Mucosa of rectum (tissue), 2 donors: ENCODE measurements at regions not wholly inside any gene's neighbourhood (a gene's known extent, or its start where the extent isn't known, plus 50 kb on each side); places are given as distances from the start of the nearest gene placed in this dataset.

Experiments
- H3K27ac ChIP-seq, 2 donors: one replicate each; pipeline ENCODE4 v1.7.0; 2013; ENCODE audit warnings: inconsistent platforms in 2 of 2, low read depth in 2 of 2, low read length in 2 of 2
- H3K27me3 ChIP-seq, 2 donors: one replicate each; pipeline ENCODE4 v1.7.0; 2013; ENCODE audit warnings: low read length in 2 of 2; ENCODE audit not compliant: control insufficient read depth in 2 of 2, insufficient read depth in 2 of 2
- H3K36me3 ChIP-seq, 2 donors: one replicate each; pipeline ENCODE4 v1.7.0; 2013; ENCODE audit warnings: low read length in 2 of 2; ENCODE audit not compliant: control insufficient read depth in 2 of 2, insufficient read depth in 2 of 2
- H3K4me1 ChIP-seq, 2 donors: one replicate each; pipeline ENCODE4 v1.7.0; 2013; ENCODE audit warnings: low read length in 2 of 2, mild to moderate bottlenecking in 1 of 2; ENCODE audit not compliant: control insufficient read depth in 2 of 2, insufficient read depth in 2 of 2
- H3K4me3 ChIP-seq, 2 donors: one replicate each; pipeline ENCODE4 v1.7.0; 2013; ENCODE audit warnings: low read length in 2 of 2
- H3K9ac ChIP-seq, 2 donors: one replicate each; pipeline ENCODE4 v1.7.0; 2013; ENCODE audit warnings: low read length in 2 of 2, low read depth in 1 of 2, mild to moderate bottlenecking in 1 of 2
- H3K9me3 ChIP-seq, 2 donors: one replicate each; pipeline ENCODE4 v1.7.0; 2013; ENCODE audit warnings: low read length in 2 of 2; ENCODE audit not compliant: control insufficient read depth in 2 of 2
- donor health status: healthy.
- donor health status: Normal muscosa, but diverticular disease.

GRCh38 chr6:126696921-126697693, 357.2 kb downstream of the CENPW start:
- no peak overlapping the region for H3K9ac ChIP-seq

GRCh38 chr6:126698732-126699240, 358.9 kb downstream of the CENPW start:
- H3K27ac ChIP-seq = no peak overlapping the region
- H3K9ac ChIP-seq = no peak overlapping the region
- no peak overlapping the region for H3K4me3 ChIP-seq
- H3K9me3 ChIP-seq = no peaks in the 10 kb centered on the region
- no peaks in the 10 kb centered on the region for H3K27me3 ChIP-seq
- no peaks in the 10 kb centered on the region for H3K36me3 ChIP-seq
- H3K4me1 ChIP-seq = no peaks in the 10 kb centered on the region

More at GRCh38 chr6:126696921-126697693, 357.2 kb downstream of the CENPW start:
- H3K4me1 ChIP-seq = no peaks in the 10 kb centered on the region
- H3K27ac ChIP-seq = no peak overlapping the region
- no peaks in the 10 kb centered on the region for H3K27me3 ChIP-seq
- no peaks in the 10 kb centered on the region for H3K36me3 ChIP-seq
- no peak overlapping the region for H3K4me3 ChIP-seq
- H3K9me3 ChIP-seq = no peaks in the 10 kb centered on the region

- Histone ChIP-seq H3K36me3 (no peaks in the 10 kb centered on the region), H3K27ac (no peak overlapping the region), H3K9ac (no peak overlapping the region), H3K9me3 (no peaks in the 10 kb centered on the region), H3K4me1 (no peaks in the 10 kb centered on the region), H3K27me3 (no peaks in the 10 kb centered on the region), H3K4me3 (no peak overlapping the region)
Measured at GRCh38 chr6:126701676-126702560, 362.0 kb downstream of the CENPW start.

GRCh38 chr6:126716032-126716431, 376.1 kb downstream of the CENPW start:
- Histone ChIP-seq H3K27ac (no peak overlapping the region), H3K36me3 (no peaks in the 10 kb centered on the region), H3K4me1 (no peaks in the 10 kb centered on the region), H3K27me3 (no peaks in the 10 kb centered on the region), H3K9me3 (no peaks in the 10 kb centered on the region), H3K9ac (no peak overlapping the region), H3K4me3 (no peak overlapping the region)

- Histone ChIP-seq H3K4me3 (no peak overlapping the region), H3K27ac (no peak overlapping the region), H3K4me1 (no peaks in the 10 kb centered on the region), H3K36me3 (no peaks in the 10 kb centered on the region), H3K9ac (no peak overlapping the region), H3K27me3 (no peaks in the 10 kb centered on the region), H3K9me3 (no peaks in the 10 kb centered on the region)
Measured at GRCh38 chr6:126716826-126717509, 377.1 kb downstream of the CENPW start.

- Histone ChIP-seq H3K36me3 (no peaks in the 10 kb centered on the region), H3K27ac (no peak overlapping the region)
Measured at GRCh38 chr6:126718600-126719327, 378.8 kb downstream of the CENPW start.

GRCh38 chr6:126720304-126720703, 380.4 kb downstream of the CENPW start:
- H3K4me1 ChIP-seq = no peaks in the 10 kb centered on the region
- no peak overlapping the region for H3K9ac ChIP-seq
- no peak overlapping the region for H3K27ac ChIP-seq
- no peaks in the 10 kb centered on the region for H3K9me3 ChIP-seq
- no peaks in the 10 kb centered on the region for H3K27me3 ChIP-seq
- H3K4me3 ChIP-seq = no peak overlapping the region
- H3K36me3 ChIP-seq = no peaks in the 10 kb centered on the region

More at GRCh38 chr6:126718600-126719327, 378.8 kb downstream of the CENPW start:
- no peak overlapping the region for H3K9ac ChIP-seq
- H3K27me3 ChIP-seq = no peaks in the 10 kb centered on the region
- H3K9me3 ChIP-seq = no peaks in the 10 kb centered on the region
- H3K4me1 ChIP-seq = no peaks in the 10 kb centered on the region
- no peak overlapping the region for H3K4me3 ChIP-seq

GRCh38 chr6:126721581-126722160, 381.8 kb downstream of the CENPW start:
- no peak overlapping the region for H3K4me3 ChIP-seq
- H3K4me1 ChIP-seq = no peaks in the 10 kb centered on the region
- no peaks in the 10 kb centered on the region for H3K27me3 ChIP-seq
- no peaks in the 10 kb centered on the region for H3K9me3 ChIP-seq
- H3K9ac ChIP-seq = no peak overlapping the region
- H3K36me3 ChIP-seq = no peaks in the 10 kb centered on the region
- no peak overlapping the region for H3K27ac ChIP-seq

GRCh38 chr6:126722411-126722810, 382.5 kb downstream of the CENPW start:
- Histone ChIP-seq H3K36me3 (no peaks in the 10 kb centered on the region), H3K27me3 (no peaks in the 10 kb centered on the region)

More at GRCh38 chr6:126722411-126722810, 382.5 kb downstream of the CENPW start:
- Histone ChIP-seq H3K9ac (no peak overlapping the region), H3K27ac (no peak overlapping the region), H3K4me3 (no peak overlapping the region), H3K4me1 (no peaks in the 10 kb centered on the region), H3K9me3 (no peaks in the 10 kb centered on the region)
